ENCODE measurements at regions not wholly inside any gene's neighbourhood (a gene's known extent, or its start where the extent isn't known, plus 50 kb on each side); places are given as distances from the start of the nearest gene placed in this dataset.
"Not testable (repeated sequence)": the region's sequence is repeated elsewhere in the genome, so short reads cannot be mapped to it uniquely, and the experiment has no call there.

DNA sequence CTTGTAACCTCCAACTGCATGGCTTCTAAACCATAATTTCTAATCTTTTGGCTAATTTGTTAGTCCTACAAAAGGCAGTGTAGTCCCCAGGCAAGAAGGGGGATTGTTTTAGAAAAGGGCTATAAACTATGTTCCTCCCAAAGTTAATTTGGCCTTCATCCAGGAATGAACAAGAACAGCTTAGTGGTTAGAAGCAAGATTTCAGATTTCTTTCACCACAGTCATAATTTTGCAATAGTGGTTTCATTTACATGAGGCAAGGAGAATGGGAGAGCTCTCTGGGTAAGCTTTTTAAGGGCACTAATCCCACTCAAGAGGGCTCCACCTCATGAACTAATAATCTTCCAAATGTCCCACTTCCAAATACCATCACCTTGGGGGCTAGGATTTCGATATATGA is 1353.9 kb downstream of the NCAM2 start:
- POLR2A ChIA-PET = no interaction called here
- CTCF ChIA-PET = interaction anchor here (1.0 kb wide), 1 partner anchor 8 kb away, joined by 3 read pairs; no protein-coding TSS in a partner anchor

- POLR2A ChIA-PET = no interaction called here
- CTCF ChIA-PET = no interaction called here
These were observed 1357.7 kb downstream of the NCAM2 start for GRCh38 chr21:22355949-22356348.

DNA sequence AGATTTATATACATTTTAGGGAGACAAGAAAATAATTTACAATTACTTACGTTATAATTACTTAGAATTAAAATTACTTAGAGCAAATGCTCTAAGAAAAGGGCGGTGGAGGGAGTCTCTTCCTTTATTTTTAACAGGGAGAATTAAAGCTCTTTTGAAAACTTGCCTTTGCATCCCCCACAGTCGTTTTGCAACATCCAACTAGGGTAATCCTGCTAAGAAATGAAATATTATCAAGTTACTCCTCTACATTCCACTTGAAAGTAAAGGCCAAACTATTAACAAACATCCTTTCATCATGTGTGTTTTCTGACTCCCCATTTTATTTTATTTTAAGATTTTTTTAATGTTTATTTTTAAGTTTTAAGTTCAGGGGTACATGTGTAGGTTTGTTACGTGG is 1358.5 kb downstream of the NCAM2 start:
- ChIA-PET CTCF (no interaction called here), POLR2A (no interaction called here)

DNA sequence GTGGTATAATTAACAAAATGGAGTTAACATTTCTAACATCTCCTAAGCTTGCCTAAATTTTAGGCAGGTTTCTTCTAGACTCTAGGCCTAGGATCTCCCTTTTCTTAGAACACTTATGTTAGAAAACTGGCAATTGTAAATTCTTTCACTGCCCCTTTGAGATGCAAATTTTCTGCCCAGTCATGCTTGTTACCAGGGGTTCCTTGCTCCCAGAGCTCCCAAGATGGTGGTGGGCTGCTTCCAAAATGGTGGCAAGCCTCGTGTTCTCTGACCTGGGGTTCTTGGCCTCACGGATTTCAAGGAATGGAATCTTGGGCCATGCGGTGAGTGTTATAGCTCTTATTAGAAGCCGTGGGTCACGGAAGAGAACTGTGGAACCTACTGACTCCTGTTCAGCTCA is 1361.4 kb downstream of the NCAM2 start:
- POLR2A ChIA-PET, CTCF ChIA-PET: not testable (repeated sequence)

GRCh38 chr21:22363504-22363903 is 1365.3 kb downstream of the NCAM2 start:
- POLR2A ChIA-PET = no interaction called here
- CTCF ChIA-PET = no interaction called here

DNA sequence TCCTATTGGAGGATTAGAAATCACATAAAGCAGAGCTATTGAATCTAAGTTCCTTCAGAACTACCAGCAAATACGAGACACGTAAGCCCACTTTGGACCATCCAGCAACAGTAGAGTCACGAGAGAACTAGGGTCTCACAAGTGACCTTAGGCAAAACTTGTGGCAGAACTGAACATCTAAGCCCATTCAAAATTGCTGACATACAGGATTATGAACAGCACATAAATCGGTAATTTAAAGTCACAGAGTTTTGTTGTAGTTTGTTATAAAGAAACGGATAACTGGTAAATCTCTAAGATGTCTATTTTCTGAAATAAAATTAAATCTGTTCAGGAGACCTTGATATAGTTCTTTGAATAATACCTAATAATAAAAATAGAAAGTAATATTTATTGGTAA is 1366.0 kb downstream of the NCAM2 start:
- ChIA-PET CTCF (no interaction called here), POLR2A (no interaction called here)

DNA sequence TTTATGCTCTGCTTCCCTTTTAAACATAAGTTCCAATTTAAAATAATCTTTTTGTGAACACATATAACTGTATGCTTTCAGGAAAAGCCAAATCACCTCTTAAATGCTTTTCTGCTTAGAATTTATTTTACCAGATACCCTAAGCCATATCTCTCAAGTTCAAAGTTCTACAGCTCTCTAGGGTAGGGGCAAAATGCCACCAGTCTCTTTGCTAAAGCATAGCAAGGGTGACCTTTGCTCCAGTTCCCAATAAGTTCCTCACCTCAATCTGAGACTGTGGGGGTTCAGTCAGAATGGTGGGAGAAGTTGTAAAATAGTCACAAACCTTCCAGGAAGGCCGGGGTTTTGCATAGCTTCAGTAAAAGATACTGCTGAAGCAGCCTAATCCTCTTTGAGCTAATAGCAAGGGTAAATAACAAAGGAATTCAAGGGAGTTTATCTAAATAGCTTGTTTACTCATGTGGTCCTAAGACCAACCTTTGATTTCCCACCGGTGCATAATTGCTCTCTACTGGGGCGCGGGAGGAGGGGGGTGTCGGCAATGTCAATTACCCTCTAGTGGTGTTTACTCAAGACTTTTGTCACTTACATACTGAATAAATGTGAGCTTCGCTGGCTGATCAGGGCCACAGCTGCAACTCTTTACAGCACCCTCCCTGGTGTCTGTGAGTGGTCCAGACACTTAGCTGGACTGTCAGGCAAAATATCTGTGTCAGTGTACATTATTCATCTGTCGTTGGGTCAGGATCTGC is 1376.2 kb downstream of the NCAM2 start:
- POLR2A ChIA-PET = no interaction called here
- CTCF ChIA-PET = no interaction called here

GRCh38 chr21:22377795-22378194 is 1379.6 kb downstream of the NCAM2 start:
- CTCF ChIA-PET, POLR2A ChIA-PET: not testable (repeated sequence)

DNA sequence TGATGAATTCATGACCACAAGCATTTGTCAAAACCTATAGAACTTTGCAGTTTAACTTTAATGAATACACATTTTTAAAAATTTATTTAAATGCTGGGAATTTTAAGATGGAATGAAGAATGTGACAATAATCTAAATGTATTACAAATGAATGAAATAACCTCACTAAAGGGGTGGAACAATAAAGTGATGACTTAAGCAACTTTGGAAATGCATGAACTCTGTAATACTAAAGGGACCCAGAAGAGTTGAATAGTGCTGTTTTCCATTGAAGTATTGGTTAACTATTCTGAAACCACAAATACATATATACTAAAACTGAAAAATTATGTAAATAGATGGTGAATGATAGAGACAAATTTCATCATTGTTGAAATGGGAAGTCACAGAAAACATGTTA is 1395.1 kb downstream of the NCAM2 start:
- ChIA-PET CTCF (no interaction called here), POLR2A (no interaction called here)

DNA sequence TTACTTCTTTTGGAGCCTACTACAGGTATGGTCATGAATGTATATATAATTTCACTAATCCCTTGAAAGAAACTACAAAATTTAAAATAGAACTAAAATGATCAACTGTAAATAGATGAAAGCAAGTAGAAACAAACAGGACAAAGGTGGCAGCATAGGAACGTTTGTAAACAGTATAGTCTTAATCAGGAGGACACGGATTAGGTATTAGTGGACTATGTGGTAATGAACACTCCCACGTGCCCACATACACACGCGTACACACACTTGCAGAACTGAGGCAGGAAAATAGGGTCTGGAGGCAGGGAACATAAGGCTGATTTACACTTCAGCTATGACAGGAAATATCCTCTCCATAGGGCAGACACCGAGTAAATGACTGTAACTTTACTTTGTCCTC is 1397.8 kb downstream of the NCAM2 start:
- ChIA-PET POLR2A (no interaction called here), CTCF (no interaction called here)

- ChIA-PET POLR2A (interaction anchor here (0.6 kb wide), 1 partner anchor 83 kb away, joined by 3 read pairs; no protein-coding TSS in a partner anchor), CTCF (no interaction called here)
These were observed 1401.7 kb downstream of the NCAM2 start for GRCh38 chr21:22399681-22400514.

- ChIA-PET CTCF (no interaction called here), POLR2A (no interaction called here)
These were observed 1411.4 kb downstream of the NCAM2 start for GRCh38 chr21:22409571-22409970.

GRCh38 chr21:22416555-22416954 is 1418.3 kb downstream of the NCAM2 start:
- POLR2A ChIA-PET = no interaction called here
- CTCF ChIA-PET = no interaction called here

- POLR2A ChIA-PET = no interaction called here
- CTCF ChIA-PET = no interaction called here
These were observed 1423.4 kb downstream of the NCAM2 start for GRCh38 chr21:22421416-22422180.

DNA sequence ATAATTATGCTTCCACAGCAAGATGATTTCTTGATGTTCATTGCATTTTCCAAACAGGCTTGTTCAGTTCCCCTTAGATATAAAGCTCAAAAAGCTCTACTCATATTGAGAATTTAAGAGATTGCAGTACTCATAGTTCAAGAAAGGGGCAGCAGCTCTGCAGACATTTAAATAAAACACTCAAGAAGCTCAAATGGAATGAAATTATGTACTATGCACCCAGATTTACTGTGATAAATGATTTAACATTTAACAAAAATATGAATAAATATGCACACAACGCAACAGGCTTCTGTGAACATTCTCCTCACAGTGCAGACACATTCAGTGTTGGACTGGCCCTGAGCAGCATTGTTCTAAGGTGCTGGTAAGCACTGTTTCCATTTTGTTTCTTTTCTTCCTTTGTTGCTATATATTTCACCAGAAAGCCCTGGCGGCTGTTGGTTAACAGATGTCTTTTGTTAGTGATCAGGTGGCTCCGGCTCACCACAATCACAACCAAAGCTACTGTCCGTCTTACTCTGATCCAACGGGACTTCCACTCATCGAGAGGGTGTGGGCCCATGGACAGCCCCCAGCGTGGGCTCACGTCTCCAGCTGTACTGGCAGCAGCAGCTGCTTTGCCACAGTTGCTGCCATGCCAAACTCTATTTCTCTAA is 1440.3 kb downstream of the NCAM2 start:
- POLR2A ChIA-PET = no interaction called here
- CTCF ChIA-PET = no interaction called here

DNA sequence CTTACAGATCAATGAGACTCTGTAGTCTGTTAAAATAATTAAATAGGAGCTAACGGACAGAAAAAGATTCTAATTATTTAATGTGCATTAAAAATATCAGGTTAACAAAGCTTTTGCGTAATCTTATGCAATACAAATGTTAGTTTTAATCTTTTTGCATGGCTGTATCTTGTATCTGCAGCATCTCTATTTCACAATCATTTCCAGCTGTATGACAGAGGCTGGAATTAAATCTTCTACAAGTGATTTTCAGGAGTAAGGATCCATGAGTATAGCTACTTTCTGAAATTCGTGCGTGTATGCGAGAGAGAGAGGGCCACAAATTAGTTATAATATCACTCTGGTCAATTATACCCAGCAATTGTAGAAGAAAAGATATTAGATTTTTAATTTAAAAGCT is 1446.8 kb downstream of the NCAM2 start:
- POLR2A ChIA-PET = no interaction called here
- CTCF ChIA-PET = no interaction called here

DNA sequence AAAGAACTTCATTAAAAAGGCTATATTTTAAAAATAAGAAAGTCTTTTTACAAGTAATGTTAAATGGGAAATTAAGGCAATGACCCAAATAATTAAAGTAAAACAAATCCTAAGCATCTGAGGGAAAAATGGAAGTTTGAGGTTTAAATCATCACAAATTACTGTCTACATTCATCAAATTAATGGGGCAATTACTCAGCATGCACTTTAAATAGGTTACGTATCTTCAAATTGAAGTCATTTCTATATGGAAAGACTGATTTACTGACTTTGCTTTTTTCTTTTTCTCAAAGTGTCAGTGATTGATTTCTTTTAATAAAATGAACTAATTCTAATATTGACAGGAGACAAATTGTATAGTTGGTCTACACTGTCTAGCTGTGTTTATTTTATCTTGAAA is 1452.3 kb downstream of the NCAM2 start:
- POLR2A ChIA-PET = no interaction called here

GRCh38 chr21:22456241-22456640 is 1458.0 kb downstream of the NCAM2 start:
- POLR2A ChIA-PET = no interaction called here

More for the DNA sequence above, 1452.3 kb downstream of the NCAM2 start:
- CTCF ChIA-PET = no interaction called here

DNA sequence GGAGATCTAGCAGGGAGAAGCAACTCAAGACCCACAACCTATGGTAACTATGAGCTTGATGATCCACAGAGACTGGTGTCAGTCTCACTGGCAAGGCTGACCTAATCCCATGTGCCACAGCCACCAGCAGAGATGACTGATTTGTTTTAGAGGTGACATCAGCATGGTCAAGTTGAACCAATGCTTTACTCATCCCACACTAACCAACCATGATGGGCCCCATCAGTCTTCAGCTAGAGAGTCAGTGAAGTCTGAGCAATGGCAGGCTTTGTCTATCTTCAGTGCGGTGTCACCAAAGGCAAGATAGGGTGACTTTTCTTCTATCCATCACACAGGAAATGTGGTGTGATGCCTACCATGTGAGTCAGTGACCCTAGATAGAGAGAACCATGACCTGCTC is 1470.7 kb downstream of the NCAM2 start:
- POLR2A ChIA-PET = no interaction called here

More at GRCh38 chr21:22456241-22456640, 1458.0 kb downstream of the NCAM2 start:
- CTCF ChIA-PET = no interaction called here

GRCh38 chr21:22474403-22474802 is 1476.2 kb downstream of the NCAM2 start:
- CTCF ChIA-PET = no interaction called here
- POLR2A ChIA-PET = no interaction called here

More for the DNA sequence above, 1470.7 kb downstream of the NCAM2 start:
- CTCF ChIA-PET = no interaction called here

Measured in activated CD8-positive, alpha-beta memory T cell treated with anti-CD3 and anti-CD28 coated beads for 36 hours (primary cell).